ENCODE measurements at regions not wholly inside any gene's neighbourhood (a gene's known extent, or its start where the extent isn't known, plus 50 kb on each side); places are given as distances from the start of the nearest gene placed in this dataset.
A peak's percentile ranks its signal among the peaks of the same experiment; 100 is the strongest.
"Not testable (repeated sequence)": the region's sequence is repeated elsewhere in the genome, so short reads cannot be mapped to it uniquely, and the experiment has no call there.

DNA sequence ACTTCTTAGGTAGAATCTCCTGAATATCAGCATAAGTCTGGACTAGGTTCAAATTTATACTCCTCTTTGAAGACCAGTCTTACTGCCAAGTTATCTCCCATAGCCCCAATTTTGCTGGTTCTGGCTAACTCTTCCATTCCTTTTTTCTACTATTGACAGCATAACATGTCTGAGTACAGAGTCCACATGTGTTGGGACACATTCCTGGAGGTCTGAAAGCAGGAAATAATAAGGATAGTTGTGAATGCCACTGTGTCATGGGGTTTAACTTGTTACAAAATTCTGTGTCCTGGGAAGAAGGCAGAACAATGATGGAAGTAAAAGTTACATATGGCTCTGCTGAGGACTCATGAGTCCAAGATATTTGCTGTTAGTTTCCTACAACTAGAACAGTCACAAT is 57.4 kb upstream of the ZBTB20 start:
- TF ChIP-seq ZFX (IDR thresholded peaks at IDR 0.05; ENCODE audit: borderline replicate concordance) = no peak
- TF ChIP-seq, protein P1, sequence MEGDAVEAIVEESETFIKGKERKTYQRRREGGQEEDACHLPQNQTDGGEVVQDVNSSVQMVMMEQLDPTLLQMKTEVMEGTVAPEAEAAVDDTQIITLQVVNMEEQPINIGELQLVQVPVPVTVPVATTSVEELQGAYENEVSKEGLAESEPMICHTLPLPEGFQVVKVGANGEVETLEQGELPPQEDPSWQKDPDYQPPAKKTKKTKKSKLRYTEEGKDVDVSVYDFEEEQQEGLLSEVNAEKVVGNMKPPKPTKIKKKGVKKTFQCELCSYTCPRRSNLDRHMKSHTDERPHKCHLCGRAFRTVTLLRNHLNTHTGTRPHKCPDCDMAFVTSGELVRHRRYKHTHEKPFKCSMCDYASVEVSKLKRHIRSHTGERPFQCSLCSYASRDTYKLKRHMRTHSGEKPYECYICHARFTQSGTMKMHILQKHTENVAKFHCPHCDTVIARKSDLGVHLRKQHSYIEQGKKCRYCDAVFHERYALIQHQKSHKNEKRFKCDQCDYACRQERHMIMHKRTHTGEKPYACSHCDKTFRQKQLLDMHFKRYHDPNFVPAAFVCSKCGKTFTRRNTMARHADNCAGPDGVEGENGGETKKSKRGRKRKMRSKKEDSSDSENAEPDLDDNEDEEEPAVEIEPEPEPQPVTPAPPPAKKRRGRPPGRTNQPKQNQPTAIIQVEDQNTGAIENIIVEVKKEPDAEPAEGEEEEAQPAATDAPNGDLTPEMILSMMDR (IDR thresholded peaks at IDR 0.05) = no peak
- no peak overlapping the region for H3K27ac ChIP-seq

DNA sequence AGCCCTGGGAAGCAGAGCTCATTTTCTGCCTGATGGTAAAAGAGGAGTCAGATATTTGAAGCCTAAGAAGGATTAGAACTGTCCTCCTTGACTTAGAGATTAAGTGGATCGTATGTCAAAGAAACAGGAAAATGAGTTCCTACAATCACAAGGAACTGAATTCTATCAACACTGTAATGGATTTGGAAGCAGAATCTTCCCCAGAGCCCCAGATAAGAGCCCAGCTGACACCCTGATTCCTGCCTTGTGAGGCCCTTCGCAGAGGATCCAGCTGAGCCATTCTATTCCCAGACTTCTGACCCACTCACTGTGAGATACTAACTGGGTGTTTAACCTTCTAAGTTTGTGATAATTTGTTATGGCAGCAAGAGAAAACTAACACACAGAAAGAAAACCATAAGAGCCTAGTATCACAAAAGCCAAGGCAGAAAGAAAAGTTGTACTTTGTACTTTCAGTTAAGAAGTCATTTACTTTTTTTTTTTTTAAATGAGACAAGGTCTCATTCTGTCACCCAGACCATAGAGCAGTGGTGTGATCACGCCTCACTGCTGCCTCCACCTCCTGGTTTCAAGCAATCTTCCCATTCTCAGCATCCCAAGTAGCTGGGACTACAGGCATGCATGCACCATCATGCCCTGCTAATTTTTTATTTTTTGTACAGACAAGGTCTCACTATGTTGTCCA is 61.1 kb upstream of the ZBTB20 start:
- TF ChIP-seq, protein P1 (IDR thresholded peaks at IDR 0.05) = no peak
- TF ChIP-seq ZFX (IDR thresholded peaks at IDR 0.05; ENCODE audit: borderline replicate concordance) = no peak
- no peak overlapping the region for H3K27ac ChIP-seq

DNA sequence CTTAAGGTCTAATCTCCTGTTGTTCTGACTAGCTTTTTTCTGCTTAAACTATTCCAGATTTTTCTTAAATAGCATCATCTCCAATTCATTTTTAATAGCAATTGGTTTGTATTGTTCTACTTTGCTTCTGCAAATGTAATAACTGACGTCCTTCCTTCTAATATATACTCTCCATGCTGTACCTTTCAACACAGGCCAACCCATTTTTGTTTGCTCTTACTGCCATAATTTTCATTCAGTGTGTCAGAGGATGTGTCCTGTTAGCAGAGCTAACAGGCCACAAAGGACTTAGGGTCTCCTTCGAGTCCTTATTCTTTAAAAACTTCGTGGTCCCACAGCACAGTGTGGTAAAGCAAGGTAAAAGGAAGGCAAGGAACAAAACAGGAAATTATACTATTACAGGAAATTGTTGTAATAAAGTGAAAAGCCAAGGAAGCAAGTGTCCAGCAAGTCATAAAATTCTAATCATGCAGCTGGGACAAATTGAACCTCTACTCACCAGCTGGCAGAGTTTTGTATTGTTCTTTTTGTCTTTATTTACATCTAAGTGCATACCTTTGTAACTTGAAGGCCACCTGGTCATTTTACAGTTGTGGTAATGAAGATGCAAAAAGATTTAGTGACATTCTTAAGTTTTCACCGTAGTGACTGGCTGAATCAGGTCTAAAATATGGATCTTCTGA is 64.9 kb upstream of the ZBTB20 start:
- H3K27ac ChIP-seq = no peak overlapping the region

DNA sequence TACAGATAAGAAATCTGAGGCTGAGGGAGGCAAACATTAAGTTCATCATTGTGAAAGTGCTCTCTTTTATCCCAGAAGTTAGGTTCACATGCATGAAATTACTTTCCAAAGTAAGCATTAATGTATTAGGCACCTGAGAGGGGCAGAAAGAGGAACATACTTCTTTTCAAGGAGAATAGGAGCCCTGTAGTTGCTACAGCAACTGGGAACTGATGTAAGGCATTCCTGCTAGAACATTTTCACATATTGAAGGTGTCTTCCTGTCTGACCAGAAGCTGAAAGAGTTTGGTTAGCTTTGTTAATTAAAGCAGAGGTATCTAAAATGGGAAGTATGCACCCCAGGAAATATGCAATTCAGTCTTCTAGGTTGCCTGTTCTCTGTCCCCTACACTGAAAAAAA is 65.5 kb upstream of the ZBTB20 start:
- H3K27ac ChIP-seq = no peak overlapping the region
- TF ChIP-seq, protein P1 (IDR thresholded peaks at IDR 0.05) = no peak
- no peak for TF ChIP-seq ZFX (IDR thresholded peaks at IDR 0.05; ENCODE audit: borderline replicate concordance)

More for the DNA sequence above, 64.9 kb upstream of the ZBTB20 start:
- no peak for TF ChIP-seq ZFX (IDR thresholded peaks at IDR 0.05; ENCODE audit: borderline replicate concordance)
- TF ChIP-seq, protein P1 (IDR thresholded peaks at IDR 0.05) = no peak

DNA sequence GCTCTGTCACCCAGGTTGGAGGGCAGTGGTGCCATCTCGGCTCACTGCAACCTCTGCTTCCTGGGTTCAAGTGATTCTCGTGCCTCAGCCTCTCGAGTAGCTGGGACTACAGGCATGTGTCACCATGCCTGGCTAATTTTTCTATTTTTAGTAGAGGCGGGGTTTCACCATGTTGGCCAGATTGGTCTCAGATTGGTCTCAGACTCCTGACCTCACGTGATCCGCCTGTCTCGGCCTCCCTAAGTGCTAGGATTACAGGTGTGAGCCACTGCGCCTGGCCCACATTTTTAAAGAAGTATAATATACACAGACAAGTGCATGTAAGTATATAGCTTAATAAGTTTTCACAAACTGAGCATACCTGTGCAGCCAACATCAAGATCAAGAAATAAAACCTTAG is 66.0 kb upstream of the ZBTB20 start:
- H3K27ac ChIP-seq = not testable (repeated sequence)

DNA sequence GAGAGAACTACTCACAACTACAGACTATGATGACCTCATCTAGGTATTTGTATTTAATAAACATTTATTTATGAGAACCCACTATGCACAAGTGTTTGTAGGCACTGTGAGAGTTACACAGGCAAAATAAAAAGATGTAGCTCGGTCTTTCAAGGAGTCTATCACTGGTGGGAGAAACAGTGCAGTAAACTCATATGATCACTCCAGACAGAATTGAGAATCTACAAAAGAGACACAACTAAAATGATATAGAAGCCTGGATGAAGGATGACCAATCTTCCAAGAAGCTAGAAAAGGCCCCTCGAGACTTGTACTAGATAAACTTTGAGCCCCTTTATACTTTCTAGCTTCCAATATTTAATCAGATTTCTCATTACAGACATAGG is 70.2 kb upstream of the ZBTB20 start:
- TF ChIP-seq ZFX (IDR thresholded peaks at IDR 0.05; ENCODE audit: borderline replicate concordance) = no peak
- TF ChIP-seq, protein P1 (IDR thresholded peaks at IDR 0.05) = no peak
- H3K27ac ChIP-seq = no peak overlapping the region

DNA sequence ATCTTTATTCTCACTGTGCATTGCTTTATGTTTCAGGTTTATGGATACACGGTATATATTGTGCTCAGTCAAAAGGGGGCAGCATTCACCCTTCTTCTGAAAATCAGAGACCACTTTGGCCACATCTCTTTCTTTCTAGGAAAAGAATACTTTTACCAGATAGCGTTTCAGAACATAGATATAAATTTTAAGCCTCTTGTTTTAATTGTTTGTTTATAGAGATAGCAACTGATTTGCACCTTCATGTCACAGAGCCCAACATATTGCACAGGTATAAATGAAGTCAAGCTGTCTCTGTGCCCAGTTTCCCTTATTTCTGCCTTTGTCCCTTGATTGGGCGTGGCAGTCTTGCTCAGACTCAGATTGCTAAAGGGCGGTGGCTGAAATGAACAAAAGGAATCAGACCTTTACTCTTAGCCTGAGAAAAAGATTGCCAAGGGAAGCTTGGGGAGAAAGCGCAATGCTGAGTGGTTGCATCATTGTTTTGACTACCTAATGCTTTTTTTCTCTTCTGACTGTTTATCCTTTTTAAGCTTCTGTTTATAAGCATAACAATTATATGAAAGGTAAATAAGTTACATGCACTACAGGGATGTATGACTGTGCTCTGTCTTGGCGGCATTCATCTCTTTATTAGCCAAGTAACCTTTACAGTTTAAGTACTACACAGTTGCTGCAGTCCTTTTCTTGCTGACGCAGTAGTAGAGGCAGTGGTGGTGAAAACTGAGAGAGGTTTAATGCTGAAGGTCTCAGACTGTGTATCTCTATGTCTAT is 70.8 kb upstream of the ZBTB20 start:
- H3K27ac ChIP-seq = no peak overlapping the region
- TF ChIP-seq ZFX (IDR thresholded peaks at IDR 0.05; ENCODE audit: borderline replicate concordance) = no peak
- TF ChIP-seq, protein P1 (IDR thresholded peaks at IDR 0.05) = peak; percentile 76
